Muscle of leg (tissue), 3 donors: ENCODE measurements at regions not wholly inside any gene's neighbourhood (a gene's known extent, or its start where the extent isn't known, plus 50 kb on each side); places are given as distances from the start of the nearest gene placed in this dataset.

Experiments
- DNase-seq: peaks from one replicate; pipeline ENCODE4 v3.0.0; 2013
- H3K27ac ChIP-seq: one replicate; pipeline ENCODE4 v1.5.1; 2013; ENCODE audit warnings: mild to moderate bottlenecking, low read length, control low read depth
- H3K27me3 ChIP-seq: one replicate; pipeline ENCODE4 v1.6.1; 2013; ENCODE audit warnings: low read length; ENCODE audit not compliant: control insufficient read depth, insufficient read depth
- H3K36me3 ChIP-seq: one replicate; pipeline ENCODE4 v1.6.1; 2013; ENCODE audit warnings: low read length; ENCODE audit not compliant: control insufficient read depth, insufficient read depth
- H3K4me1 ChIP-seq: one replicate; pipeline ENCODE4 v1.6.1; 2013; ENCODE audit warnings: low read length; ENCODE audit not compliant: control insufficient read depth, insufficient read depth
- H3K4me3 ChIP-seq: one replicate; pipeline ENCODE4 v1.5.1; 2013; ENCODE audit warnings: low read length, control low read depth
- H3K9me3 ChIP-seq: replicated peaks from 2 replicates; pipeline ENCODE4 v1.6.1; 2013; ENCODE audit warnings: low read depth, low read length; ENCODE audit not compliant: control insufficient read depth
- WGBS: methylation state at CpG from one replicate; pipeline ENCODE4 v1.1.5; 2013; ENCODE audit warnings: missing lambda C conversion rate; ENCODE audit not compliant: insufficient coverage; 5-methylcytosine and 5-hydroxymethylcytosine counted together

GRCh38 chr5:72624641-72625236, 117.5 kb upstream of the ZNF366 start:
- WGBS, result 18% methylated on average over 1 of the region's 5 CpGs
- no peaks in the 10 kb centered on the region for H3K9me3 ChIP-seq

GRCh38 chr5:72623936-72624335, 116.7 kb upstream of the ZNF366 start:
- Histone ChIP-seq H3K27ac (no peak overlapping the region), H3K27me3 (no peaks in the 10 kb centered on the region), H3K36me3 (no peaks in the 10 kb centered on the region), H3K4me1 (peaks cover 32% of the 10 kb centered on the region), H3K9me3 (no peaks in the 10 kb centered on the region), H3K4me3 (no peak overlapping the region)
- no CpG with 5 or more reads among the region's 2 CpGs for WGBS
- no peak for DNase-seq

More at GRCh38 chr5:72624641-72625236, 117.5 kb upstream of the ZNF366 start:
- Histone ChIP-seq H3K4me3 (no peak overlapping the region), H3K4me1 (peaks cover 26% of the 10 kb centered on the region), H3K27me3 (no peaks in the 10 kb centered on the region), H3K27ac (no peak overlapping the region), H3K36me3 (no peaks in the 10 kb centered on the region)
- DNase-seq, result peak; percentile 30

GRCh38 chr5:72623323-72623722, 116.1 kb upstream of the ZNF366 start:
- Histone ChIP-seq H3K4me1 (peaks cover 33% of the 10 kb centered on the region), H3K27me3 (no peaks in the 10 kb centered on the region)
- 76% methylated on average over 3 of the region's 6 CpGs for WGBS

GRCh38 chr5:72622170-72622760, 115.1 kb upstream of the ZNF366 start:
- H3K27me3 ChIP-seq, result no peaks in the 10 kb centered on the region
- no CpG with 5 or more reads among the region's 5 CpGs for WGBS
- peaks cover 33% of the 10 kb centered on the region for H3K4me1 ChIP-seq
- H3K27ac ChIP-seq, result peak overlapping the region; percentile 83
- no peak overlapping the region for H3K4me3 ChIP-seq
- H3K9me3 ChIP-seq, result no peaks in the 10 kb centered on the region
- peak; percentile 70 for DNase-seq
- no peaks in the 10 kb centered on the region for H3K36me3 ChIP-seq

More at GRCh38 chr5:72623323-72623722, 116.1 kb upstream of the ZNF366 start:
- H3K4me3 ChIP-seq, result no peak overlapping the region
- no peaks in the 10 kb centered on the region for H3K9me3 ChIP-seq
- no peak overlapping the region for H3K27ac ChIP-seq
- no peak for DNase-seq
- no peaks in the 10 kb centered on the region for H3K36me3 ChIP-seq

DNA sequence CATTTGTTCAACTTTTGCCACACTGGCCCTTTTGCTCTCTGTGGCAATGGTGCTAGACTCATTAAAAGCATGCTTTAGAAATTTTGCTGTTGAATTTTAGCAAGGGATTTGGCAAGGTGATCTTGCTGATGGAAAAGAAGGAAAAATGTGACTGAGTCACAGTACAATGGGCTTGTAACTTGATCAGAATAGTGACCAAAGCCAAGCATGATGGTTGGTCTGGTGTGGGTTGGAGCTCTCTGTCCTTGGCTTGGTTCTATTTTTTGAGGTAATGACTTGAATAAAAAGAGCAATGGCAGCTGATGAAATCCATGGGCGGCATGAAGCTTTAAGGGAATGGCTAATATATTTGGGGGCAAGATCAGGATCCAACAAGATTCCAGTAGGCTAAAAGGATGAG, 114.4 kb upstream of the ZNF366 start:
- Histone ChIP-seq H3K27me3 (no peaks in the 10 kb centered on the region), H3K27ac (peak overlapping the region; percentile 83), H3K9me3 (no peaks in the 10 kb centered on the region), H3K36me3 (no peaks in the 10 kb centered on the region), H3K4me3 (no peak overlapping the region), H3K4me1 (peaks cover 33% of the 10 kb centered on the region)
- no peak for DNase-seq
- WGBS, result no CpG with 5 or more reads among the region's 1 CpG

DNA sequence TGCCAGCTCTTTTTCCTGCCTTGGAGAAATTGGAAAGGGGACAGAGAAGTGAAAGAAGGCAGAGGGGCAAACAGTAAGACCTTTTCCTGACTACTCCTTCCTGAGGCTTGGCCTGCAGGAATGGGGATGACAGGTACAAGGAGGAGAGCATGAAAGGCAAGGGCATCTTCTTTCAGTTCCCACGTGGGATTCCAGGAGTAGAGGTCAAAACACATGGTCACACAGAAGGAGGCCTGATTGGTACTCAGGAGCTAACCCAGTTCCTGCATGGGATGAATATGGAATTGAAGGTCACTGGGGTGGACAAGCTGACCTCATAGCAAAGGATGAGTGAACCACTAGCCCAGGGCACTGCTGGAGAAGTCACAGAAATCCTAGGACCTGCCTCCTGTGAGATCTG, 112.5 kb upstream of the ZNF366 start:
- no peaks in the 10 kb centered on the region for H3K36me3 ChIP-seq
- H3K27me3 ChIP-seq, result no peaks in the 10 kb centered on the region
- H3K9me3 ChIP-seq, result no peaks in the 10 kb centered on the region
- H3K4me1 ChIP-seq, result peaks cover 27% of the 10 kb centered on the region
- WGBS, result 64% methylated on average over 1 of the region's 1 CpG
- DNase-seq, result no peak
- no peak overlapping the region for H3K27ac ChIP-seq
- H3K4me3 ChIP-seq, result no peak overlapping the region

DNA sequence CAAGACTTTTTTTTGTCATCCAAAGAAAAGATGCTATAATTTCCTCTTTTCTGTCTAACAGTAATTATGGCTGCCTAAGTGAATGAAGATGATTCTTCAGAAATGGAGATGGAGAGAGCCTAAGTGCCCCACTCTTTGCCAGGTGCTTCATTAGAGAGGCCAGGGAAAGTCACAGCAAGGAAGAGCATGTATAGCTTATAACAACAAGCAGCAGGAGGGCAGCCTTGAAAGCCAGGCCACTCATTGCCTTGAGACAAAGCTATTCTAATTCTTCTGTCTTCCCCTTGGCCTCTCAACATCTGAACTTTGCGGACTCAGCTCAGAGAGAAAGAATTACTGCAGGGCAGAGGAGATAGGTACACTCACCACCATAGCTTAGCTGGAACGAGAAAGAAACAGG, 112.0 kb upstream of the ZNF366 start:
- Histone ChIP-seq H3K4me1 (peaks cover 24% of the 10 kb centered on the region), H3K27ac (peak overlapping the region; percentile 56), H3K9me3 (no peaks in the 10 kb centered on the region), H3K36me3 (no peaks in the 10 kb centered on the region), H3K27me3 (no peaks in the 10 kb centered on the region), H3K4me3 (no peak overlapping the region)
- no CpG with 5 or more reads among the region's 2 CpGs for WGBS
- DNase-seq, result no peak

DNA sequence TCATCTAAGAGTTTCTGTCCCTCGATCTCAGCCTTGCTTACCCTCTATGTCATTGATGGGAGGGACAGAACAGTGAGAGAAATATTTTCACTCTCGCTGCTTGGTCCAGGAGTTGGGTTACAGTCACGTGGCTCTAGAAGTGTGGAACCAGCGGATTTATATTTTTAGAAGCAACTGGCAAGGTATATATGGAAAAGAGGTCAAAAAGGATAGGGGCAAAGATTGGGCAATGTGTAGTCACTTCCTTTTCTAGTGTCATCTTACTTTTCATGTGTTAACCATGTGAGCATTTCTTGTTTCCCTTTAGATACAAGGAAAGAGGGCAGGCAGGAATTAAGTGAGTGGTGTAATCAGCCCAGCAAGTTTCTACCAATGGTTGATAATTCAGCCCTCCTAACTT, 111.5 kb upstream of the ZNF366 start:
- peak overlapping the region; percentile 56 for H3K27ac ChIP-seq

DNA sequence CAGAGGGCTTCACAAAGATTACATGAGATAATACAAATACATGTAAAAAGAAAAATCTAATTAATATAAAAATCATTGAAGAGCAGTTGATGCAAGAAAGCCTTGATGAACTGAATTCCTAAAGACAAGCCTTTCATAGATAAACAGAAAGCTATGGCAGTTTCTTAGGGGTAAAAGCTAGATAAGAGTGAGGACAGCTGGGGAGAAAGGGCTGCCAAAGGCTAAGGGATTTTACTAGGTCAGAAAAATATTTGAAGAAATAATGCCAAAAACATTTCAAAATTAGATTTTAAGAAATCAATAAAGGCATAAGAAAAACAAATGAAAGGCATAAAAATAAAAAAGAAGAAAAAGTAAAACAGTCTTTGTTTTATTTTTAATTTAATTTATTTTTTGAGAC, 107.9 kb upstream of the ZNF366 start:
- Histone ChIP-seq H3K27ac (no peak overlapping the region), H3K36me3 (no peaks in the 10 kb centered on the region), H3K27me3 (no peaks in the 10 kb centered on the region), H3K4me1 (peaks cover 14% of the 10 kb centered on the region), H3K4me3 (no peak overlapping the region), H3K9me3 (no peaks in the 10 kb centered on the region)
- no peak for DNase-seq

More for the DNA sequence above, 111.5 kb upstream of the ZNF366 start:
- Histone ChIP-seq H3K27me3 (no peaks in the 10 kb centered on the region), H3K9me3 (no peaks in the 10 kb centered on the region), H3K36me3 (no peaks in the 10 kb centered on the region), H3K4me3 (no peak overlapping the region), H3K4me1 (peaks cover 24% of the 10 kb centered on the region)
- peak; percentile 47 for DNase-seq
- WGBS, result 22% methylated on average over 3 of the region's 4 CpGs

- Histone ChIP-seq H3K4me1 (peaks cover 3% of the 10 kb centered on the region), H3K27me3 (no peaks in the 10 kb centered on the region), H3K27ac (no peak overlapping the region), H3K9me3 (no peaks in the 10 kb centered on the region), H3K36me3 (no peaks in the 10 kb centered on the region), H3K4me3 (no peak overlapping the region)
- no peak for DNase-seq
- whole genome bisulfite sequencing, result no CpG with 5 or more reads among the region's 2 CpGs
Measured at GRCh38 chr5:72613515-72613914, 106.3 kb upstream of the ZNF366 start.

- Histone ChIP-seq H3K27ac (no peak overlapping the region), H3K36me3 (no peaks in the 10 kb centered on the region), H3K27me3 (no peaks in the 10 kb centered on the region), H3K4me3 (no peak overlapping the region), H3K4me1 (peaks cover 9% of the 10 kb centered on the region), H3K9me3 (no peaks in the 10 kb centered on the region)
- no CpG with 5 or more reads among the region's 2 CpGs for WGBS
- no peak for DNase-seq
Measured at GRCh38 chr5:72612810-72613209, 105.6 kb upstream of the ZNF366 start.
